ENCODE measurements at regions not wholly inside any gene's neighbourhood (a gene's known extent, or its start where the extent isn't known, plus 50 kb on each side); places are given as distances from the start of the nearest gene placed in this dataset.

GRCh38 chr6:66344796-66345195 is 637.8 kb upstream of the EYS start:
- TF ChIP-seq POLR2AphosphoS5 (IDR thresholded peaks at IDR 0.05; ENCODE audit: low read depth, low read length) = no peak
- TF ChIP-seq TAF1 (IDR thresholded peaks at IDR 0.05; ENCODE audit: borderline replicate concordance, insufficient read depth, low read length) = no peak
- no peak for TF ChIP-seq REST (IDR thresholded peaks at IDR 0.05; ENCODE audit: insufficient read depth in 1 of 2, low read depth in 2 of 2, low read length in 2 of 2)
- TF ChIP-seq SIN3A (IDR thresholded peaks at IDR 0.05; ENCODE audit: borderline replicate concordance, insufficient read depth, low read length) = no peak
- TF ChIP-seq FOXP2 (optimal IDR thresholded peaks at IDR 0.05; ENCODE audit: borderline replicate concordance, extremely low read depth, extremely low read length, insufficient read depth) = no peak

GRCh38 chr6:66340736-66341135 is 633.7 kb upstream of the EYS start:
- no peak for TF ChIP-seq FOXP2 (optimal IDR thresholded peaks at IDR 0.05; ENCODE audit: borderline replicate concordance, extremely low read depth, extremely low read length, insufficient read depth)
- TF ChIP-seq POLR2AphosphoS5 (IDR thresholded peaks at IDR 0.05; ENCODE audit: low read depth, low read length) = no peak

GRCh38 chr6:66336176-66336575 is 629.1 kb upstream of the EYS start:
- TF ChIP-seq TAF1 (IDR thresholded peaks at IDR 0.05; ENCODE audit: borderline replicate concordance, insufficient read depth, low read length) (no peak), REST (IDR thresholded peaks at IDR 0.05; ENCODE audit: insufficient read depth in 1 of 2, low read depth in 2 of 2, low read length in 2 of 2) (no peak), POLR2AphosphoS5 (IDR thresholded peaks at IDR 0.05; ENCODE audit: low read depth, low read length) (no peak), FOXP2 (optimal IDR thresholded peaks at IDR 0.05; ENCODE audit: borderline replicate concordance, extremely low read depth, extremely low read length, insufficient read depth) (no peak), SIN3A (IDR thresholded peaks at IDR 0.05; ENCODE audit: borderline replicate concordance, insufficient read depth, low read length) (no peak)

GRCh38 chr6:66328200-66328599 is 621.2 kb upstream of the EYS start:
- TF ChIP-seq FOXP2 (optimal IDR thresholded peaks at IDR 0.05; ENCODE audit: borderline replicate concordance, extremely low read depth, extremely low read length, insufficient read depth) (no peak), REST (IDR thresholded peaks at IDR 0.05; ENCODE audit: insufficient read depth in 1 of 2, low read depth in 2 of 2, low read length in 2 of 2) (no peak), POLR2AphosphoS5 (IDR thresholded peaks at IDR 0.05; ENCODE audit: low read depth, low read length) (no peak), SIN3A (IDR thresholded peaks at IDR 0.05; ENCODE audit: borderline replicate concordance, insufficient read depth, low read length) (no peak), TAF1 (IDR thresholded peaks at IDR 0.05; ENCODE audit: borderline replicate concordance, insufficient read depth, low read length) (no peak)

- no peak for TF ChIP-seq TAF1 (IDR thresholded peaks at IDR 0.05; ENCODE audit: borderline replicate concordance, insufficient read depth, low read length)
- no peak for TF ChIP-seq REST (IDR thresholded peaks at IDR 0.05; ENCODE audit: insufficient read depth in 1 of 2, low read depth in 2 of 2, low read length in 2 of 2)
- TF ChIP-seq SIN3A (IDR thresholded peaks at IDR 0.05; ENCODE audit: borderline replicate concordance, insufficient read depth, low read length) = no peak
- no peak for TF ChIP-seq POLR2AphosphoS5 (IDR thresholded peaks at IDR 0.05; ENCODE audit: low read depth, low read length)
- no peak for TF ChIP-seq FOXP2 (optimal IDR thresholded peaks at IDR 0.05; ENCODE audit: borderline replicate concordance, extremely low read depth, extremely low read length, insufficient read depth)
These were observed 619.2 kb upstream of the EYS start for GRCh38 chr6:66326228-66326627.
